Osteoblast (primary cell): ENCODE measurements at regions not wholly inside any gene's neighbourhood (a gene's known extent, or its start where the extent isn't known, plus 50 kb on each side); places are given as distances from the start of the nearest gene placed in this dataset.

ENCODE experiments used
- DNase-seq: peaks from one replicate; pipeline ENCODE4 v3.0.0; 2011; ENCODE audit warnings: low spot score, mixed read lengths; ENCODE audit not compliant: insufficient read length; ENCODE audit errors: missing footprints
- H2AFZ ChIP-seq: 2 replicates; pipeline ENCODE4 v1.6.0; 2011; ENCODE audit warnings: mild to moderate bottlenecking, low read length
- H3K27ac ChIP-seq: 2 replicates; pipeline ENCODE4 v1.5.1; 2011; ENCODE audit warnings: mild to moderate bottlenecking, low read depth, low read length, moderate library complexity
- H3K27me3 ChIP-seq: 2 replicates; pipeline ENCODE4 v1.6.0; 2012; ENCODE audit warnings: mild to moderate bottlenecking, control low read depth, inconsistent platforms, low read length, moderate library complexity; ENCODE audit not compliant: insufficient read depth
- H3K36me3 ChIP-seq: 2 replicates; pipeline ENCODE4 v1.5.1; 2011; ENCODE audit warnings: mild to moderate bottlenecking, low read length, control low read depth, moderate library complexity; ENCODE audit not compliant: insufficient read depth
- H3K4me1 ChIP-seq: 2 replicates; pipeline ENCODE4 v1.5.1; 2011; ENCODE audit warnings: mild to moderate bottlenecking, low read length, control low read depth, moderate library complexity; ENCODE audit not compliant: insufficient read depth
- H3K4me2 ChIP-seq: 2 replicates; pipeline ENCODE4 v1.6.0; 2011; ENCODE audit warnings: mild to moderate bottlenecking, low read length; ENCODE audit not compliant: insufficient read depth
- H3K4me3 ChIP-seq: fragments of 200-600 bp; sonication (generic); 3 replicates; pipeline ENCODE4 v1.5.1; 2012; ENCODE audit warnings: mild to moderate bottlenecking, low read length, inconsistent platforms; ENCODE audit not compliant: insufficient read depth
- H3K79me2 ChIP-seq: 2 replicates; pipeline ENCODE4 v1.6.0; 2012; ENCODE audit warnings: mild to moderate bottlenecking, low read length, control low read depth, inconsistent platforms; ENCODE audit not compliant: insufficient read depth
- H3K9me3 ChIP-seq: 2 replicates; pipeline ENCODE4 v1.5.1; 2011; ENCODE audit warnings: low read depth, low read length, control low read depth
- H4K20me1 ChIP-seq: 2 replicates; pipeline ENCODE4 v1.6.0; 2012; ENCODE audit warnings: mild to moderate bottlenecking, low read length, control low read depth; ENCODE audit not compliant: insufficient read depth
- TF ChIP-seq, protein P1 (sequence below): IDR thresholded peaks from 2 replicates; pipeline ENCODE4 v1.5.1; 2011; ENCODE audit warnings: mild to moderate bottlenecking, low read depth, low read length, moderate library complexity; ENCODE audit errors: extremely low read depth

DNA sequence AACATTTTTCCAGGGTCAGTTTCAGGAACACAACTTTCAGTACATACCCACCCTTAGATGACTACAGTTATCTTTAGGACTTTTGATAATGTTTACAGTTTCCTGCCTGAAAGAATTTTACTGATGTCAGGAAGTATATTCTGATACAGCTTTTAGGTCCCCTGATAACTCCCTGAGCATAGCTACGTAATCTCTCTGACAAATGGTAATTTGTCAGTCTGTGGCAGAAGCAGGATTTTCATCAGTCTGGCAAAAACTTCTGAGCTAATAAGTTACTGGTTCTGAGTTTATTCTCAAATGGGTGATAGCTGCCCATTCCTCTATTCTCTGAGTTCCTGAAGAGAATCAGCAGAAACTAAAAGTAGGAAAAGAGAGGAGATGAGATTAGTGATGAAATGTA is 270.1 kb upstream of the MTPN start:
- no peak overlapping the region for H3K27ac ChIP-seq
- TF ChIP-seq, protein P1, sequence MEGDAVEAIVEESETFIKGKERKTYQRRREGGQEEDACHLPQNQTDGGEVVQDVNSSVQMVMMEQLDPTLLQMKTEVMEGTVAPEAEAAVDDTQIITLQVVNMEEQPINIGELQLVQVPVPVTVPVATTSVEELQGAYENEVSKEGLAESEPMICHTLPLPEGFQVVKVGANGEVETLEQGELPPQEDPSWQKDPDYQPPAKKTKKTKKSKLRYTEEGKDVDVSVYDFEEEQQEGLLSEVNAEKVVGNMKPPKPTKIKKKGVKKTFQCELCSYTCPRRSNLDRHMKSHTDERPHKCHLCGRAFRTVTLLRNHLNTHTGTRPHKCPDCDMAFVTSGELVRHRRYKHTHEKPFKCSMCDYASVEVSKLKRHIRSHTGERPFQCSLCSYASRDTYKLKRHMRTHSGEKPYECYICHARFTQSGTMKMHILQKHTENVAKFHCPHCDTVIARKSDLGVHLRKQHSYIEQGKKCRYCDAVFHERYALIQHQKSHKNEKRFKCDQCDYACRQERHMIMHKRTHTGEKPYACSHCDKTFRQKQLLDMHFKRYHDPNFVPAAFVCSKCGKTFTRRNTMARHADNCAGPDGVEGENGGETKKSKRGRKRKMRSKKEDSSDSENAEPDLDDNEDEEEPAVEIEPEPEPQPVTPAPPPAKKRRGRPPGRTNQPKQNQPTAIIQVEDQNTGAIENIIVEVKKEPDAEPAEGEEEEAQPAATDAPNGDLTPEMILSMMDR: no peak
- no peak overlapping the region for H2AFZ ChIP-seq
- no peaks in the 10 kb centered on the region for H3K9me3 ChIP-seq
- H3K4me1 ChIP-seq: no peaks in the 10 kb centered on the region
- no peak overlapping the region for H3K4me3 ChIP-seq
- DNase-seq: no peak
- no peaks in the 10 kb centered on the region for H3K27me3 ChIP-seq
- no peaks in the 10 kb centered on the region for H3K36me3 ChIP-seq
- H3K79me2 ChIP-seq: no peaks in the 10 kb centered on the region
- H4K20me1 ChIP-seq: no peaks in the 10 kb centered on the region
- H3K4me2 ChIP-seq: no peak overlapping the region

DNA sequence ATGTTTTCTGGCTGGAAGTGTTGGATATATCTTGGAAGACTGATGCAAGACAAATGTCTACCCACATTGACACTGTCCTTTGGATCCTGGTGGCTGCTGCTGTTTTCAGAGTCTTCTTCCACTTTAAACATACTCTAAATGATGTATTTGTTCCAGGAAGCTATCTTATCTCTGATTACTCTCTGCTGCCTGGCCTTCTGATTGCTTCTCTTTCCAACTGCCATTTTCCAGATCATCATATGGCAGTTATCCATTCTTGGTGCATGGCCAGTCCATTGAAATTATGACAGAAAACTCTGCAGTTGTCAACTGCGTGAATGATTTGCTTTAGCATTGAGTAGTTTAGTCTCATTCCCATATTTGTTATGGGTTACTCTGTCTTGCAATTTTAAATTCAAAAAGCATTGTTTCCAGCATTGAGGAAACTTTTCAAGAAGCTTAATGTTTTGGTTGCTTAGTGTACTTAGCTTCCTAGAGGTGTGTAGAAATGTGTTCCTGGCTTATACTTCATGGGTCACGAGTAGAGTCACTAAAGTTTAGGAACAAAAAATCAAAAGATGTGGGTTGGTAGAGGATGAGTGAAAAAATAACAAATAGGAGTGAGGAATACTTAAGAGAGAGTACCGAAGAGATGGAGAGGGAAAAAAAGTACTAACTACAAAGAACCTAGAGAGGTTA is 268.3 kb upstream of the MTPN start:
- TF ChIP-seq, protein P1: no peak
- peak; percentile 8 for DNase-seq
- H3K36me3 ChIP-seq: no peaks in the 10 kb centered on the region
- H3K4me3 ChIP-seq: no peak overlapping the region
- no peaks in the 10 kb centered on the region for H3K27me3 ChIP-seq
- H4K20me1 ChIP-seq: no peaks in the 10 kb centered on the region
- no peak overlapping the region for H3K27ac ChIP-seq
- H3K79me2 ChIP-seq: no peaks in the 10 kb centered on the region
- no peaks in the 10 kb centered on the region for H3K4me1 ChIP-seq
- H3K4me2 ChIP-seq: no peak overlapping the region
- no peak overlapping the region for H2AFZ ChIP-seq
- H3K9me3 ChIP-seq: no peaks in the 10 kb centered on the region

DNA sequence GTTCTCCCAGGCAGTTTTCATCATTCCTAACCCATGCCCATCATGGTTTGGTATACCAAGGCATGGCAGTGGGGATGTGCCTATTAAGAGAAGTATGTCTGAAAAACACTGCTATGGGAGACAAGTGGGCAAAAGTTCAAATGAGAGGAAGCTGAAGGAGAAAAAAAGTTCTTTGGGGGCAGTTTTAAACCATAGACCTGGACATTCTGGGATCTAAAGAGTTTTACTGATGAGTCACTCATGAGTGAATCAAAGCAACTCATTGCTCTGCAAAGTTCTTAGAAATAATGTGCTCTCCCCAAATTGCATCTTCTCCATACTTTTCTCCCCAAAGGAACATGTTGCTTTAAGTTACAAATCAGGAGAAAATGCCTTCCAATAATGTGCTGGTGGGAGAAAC is 256.9 kb upstream of the MTPN start:
- no peak for DNase-seq
- Histone ChIP-seq H4K20me1 (no peaks in the 10 kb centered on the region), H3K27ac (no peak overlapping the region), H3K27me3 (no peaks in the 10 kb centered on the region), H2AFZ (no peak overlapping the region), H3K9me3 (no peaks in the 10 kb centered on the region), H3K4me2 (no peak overlapping the region), H3K79me2 (no peaks in the 10 kb centered on the region), H3K36me3 (no peaks in the 10 kb centered on the region), H3K4me3 (no peak overlapping the region), H3K4me1 (no peaks in the 10 kb centered on the region)
- TF ChIP-seq, protein P1: no peak

DNA sequence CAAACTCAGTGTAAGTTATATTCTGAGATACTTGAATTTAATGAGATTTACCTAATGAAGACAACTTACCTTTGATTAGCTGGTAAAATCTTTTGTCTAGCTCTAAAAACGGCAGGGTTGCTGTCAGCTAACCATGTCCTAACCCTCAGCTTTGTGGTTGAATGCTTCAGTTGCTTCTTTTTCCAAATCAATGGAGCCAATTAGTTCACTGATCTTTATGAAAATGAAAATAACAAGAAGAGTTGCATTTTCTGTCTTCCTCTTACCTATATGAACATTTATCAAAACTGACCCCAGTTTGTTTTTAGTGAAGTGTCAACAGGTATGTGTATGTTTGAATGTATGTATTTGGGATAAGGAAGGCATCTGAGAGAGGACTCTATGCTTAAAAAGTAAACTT is 253.1 kb upstream of the MTPN start:
- no peak for DNase-seq
- no peak overlapping the region for H3K4me3 ChIP-seq
- H4K20me1 ChIP-seq: no peaks in the 10 kb centered on the region
- TF ChIP-seq, protein P1: no peak
- H3K9me3 ChIP-seq: no peaks in the 10 kb centered on the region
- no peak overlapping the region for H3K4me2 ChIP-seq
- H3K4me1 ChIP-seq: no peaks in the 10 kb centered on the region
- H3K27ac ChIP-seq: no peak overlapping the region
- no peaks in the 10 kb centered on the region for H3K27me3 ChIP-seq
- no peaks in the 10 kb centered on the region for H3K79me2 ChIP-seq
- no peak overlapping the region for H2AFZ ChIP-seq
- H3K36me3 ChIP-seq: no peaks in the 10 kb centered on the region
